Neural cell (in vitro differentiated cells): ENCODE measurements at regions not wholly inside any gene's neighbourhood (a gene's known extent, or its start where the extent isn't known, plus 50 kb on each side); places are given as distances from the start of the nearest gene placed in this dataset.

Source experiments
- CTCF ChIP-seq: fragments of 450-650 bp; IDR thresholded peaks from 2 replicates; pipeline ENCODE4 v1.5.1; 2014; ENCODE audit warnings: antibody characterized with exemption, mild to moderate bottlenecking, moderate library complexity; ENCODE audit not compliant: poor library complexity, severe bottlenecking
- EP300 ChIP-seq: fragments of 450-650 bp; conservative IDR thresholded peaks from 2 replicates; pipeline ENCODE4 v1.6.1; 2014; ENCODE audit warnings: antibody characterized with exemption, mild to moderate bottlenecking, moderate library complexity; ENCODE audit not compliant: poor library complexity, severe bottlenecking
- EZH2 ChIP-seq: fragments of 200-600, 300-800 bp; shearing (Covaris generic), sonication (generic); IDR thresholded peaks from 2 replicates; pipeline ENCODE4 v1.6.1; 2014; ENCODE audit warnings: antibody characterized with exemption, low read length, borderline replicate concordance, mild to moderate bottlenecking; ENCODE audit not compliant: insufficient read depth, poor library complexity, severe bottlenecking
- POLR2AphosphoS5 ChIP-seq: IDR thresholded peaks from 2 replicates; pipeline ENCODE4 v1.6.1; 2012
- REST ChIP-seq: IDR thresholded peaks from 2 replicates; pipeline ENCODE4 v1.6.1; 2012; ENCODE audit warnings: borderline replicate concordance

DNA sequence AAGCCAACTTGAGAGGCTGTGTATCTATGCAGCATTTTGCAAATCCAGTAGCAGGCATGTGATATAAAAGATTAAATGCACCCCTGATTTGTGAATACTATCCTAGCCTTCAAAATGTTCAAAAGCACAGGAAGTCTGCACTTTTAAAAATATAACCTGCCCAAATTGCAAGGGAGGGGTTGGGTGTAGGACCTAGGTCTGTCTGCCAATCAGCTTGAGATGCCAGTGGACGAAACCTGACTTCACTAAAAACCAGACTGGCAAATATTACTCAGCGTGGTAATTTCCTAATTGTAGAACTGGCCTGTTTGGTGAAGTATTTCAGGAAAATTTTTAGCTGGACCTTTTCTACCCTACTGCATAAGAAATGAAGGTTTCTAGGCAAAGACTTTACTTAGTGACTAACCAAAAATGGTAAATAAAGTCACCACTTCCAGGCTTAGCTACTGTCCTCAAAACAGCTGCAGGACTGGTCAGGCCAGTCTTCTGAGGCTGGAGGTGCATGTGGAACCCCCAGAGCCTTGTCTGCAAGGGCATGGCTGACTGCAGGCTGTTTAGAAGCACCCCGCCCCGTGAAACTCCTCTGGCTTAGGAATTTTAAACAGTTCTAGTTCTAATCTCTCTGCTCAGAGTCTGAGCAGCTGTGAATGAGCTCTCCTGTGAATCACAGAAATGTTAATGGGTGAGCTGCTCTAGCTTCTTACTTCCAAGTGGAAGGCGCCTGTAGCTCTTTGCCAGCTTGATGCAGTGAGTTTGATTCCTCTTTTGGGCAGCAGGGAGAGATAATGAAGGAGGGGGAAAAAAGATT is 104.4 kb upstream of the ESR1 start:
- TF ChIP-seq CTCF (no peak), EZH2 (no peak), EP300 (no peak), REST (no peak), POLR2AphosphoS5 (no peak)
